Astrocyte (in vitro differentiated cells and primary cell): ENCODE measurements at regions not wholly inside any gene's neighbourhood (a gene's known extent, or its start where the extent isn't known, plus 50 kb on each side); places are given as distances from the start of the nearest gene placed in this dataset.

Experiments
- DNase-seq: peaks from one replicate; pipeline ENCODE4 v3.0.0-alpha.2; 2010; ENCODE audit warnings: low read depth
- FAIRE-seq: peaks from 2 replicates; lab custom pipeline; 2011; peaks lifted over from hg19 to GRCh38; lab: Jason Lieb, UNC
- H2AFZ ChIP-seq: 2 replicates; pipeline ENCODE4 v1.6.0; 2012; ENCODE audit warnings: low read depth, low read length, inconsistent platforms
- H3K27ac ChIP-seq: 2 replicates; pipeline ENCODE4 v1.5.1; 2011; ENCODE audit warnings: low read depth, low read length, inconsistent platforms
- H3K27me3 ChIP-seq: 2 replicates; pipeline ENCODE4 v1.6.0; 2011; ENCODE audit warnings: low read length, inconsistent platforms; ENCODE audit not compliant: insufficient read depth
- H3K36me3 ChIP-seq: 2 replicates; pipeline ENCODE4 v1.5.1; 2011; ENCODE audit warnings: low read length, inconsistent platforms; ENCODE audit not compliant: insufficient read depth
- H3K4me1 ChIP-seq: 2 replicates; pipeline ENCODE4 v1.5.1; 2011; ENCODE audit warnings: low read length, inconsistent platforms; ENCODE audit not compliant: insufficient read depth
- H3K4me2 ChIP-seq: 2 replicates; pipeline ENCODE4 v1.6.0; 2012; ENCODE audit warnings: low read length, inconsistent platforms
- H3K4me3 ChIP-seq: 2 replicates; pipeline ENCODE4 v1.5.1; 2011; ENCODE audit warnings: low read depth, mild to moderate bottlenecking, low read length, inconsistent platforms; ENCODE audit not compliant: insufficient read depth
- H3K79me2 ChIP-seq: 2 replicates; pipeline ENCODE4 v1.6.0; 2012; ENCODE audit warnings: mild to moderate bottlenecking, low read length, inconsistent platforms; ENCODE audit not compliant: insufficient read depth
- H3K9ac ChIP-seq: 2 replicates; pipeline ENCODE4 v1.6.0; 2012; ENCODE audit warnings: mild to moderate bottlenecking, low read length, inconsistent platforms
- H3K9me3 ChIP-seq: 2 replicates; pipeline ENCODE4 v1.5.1; 2012; ENCODE audit warnings: low read depth, mild to moderate bottlenecking, low read length, inconsistent platforms; ENCODE audit not compliant: insufficient read depth
- H4K20me1 ChIP-seq: 2 replicates; pipeline ENCODE4 v1.6.0; 2012; ENCODE audit warnings: low read length, inconsistent platforms; ENCODE audit not compliant: insufficient read depth
- H3K27ac Mint-ChIP-seq: one replicate; pipeline ENCODE4 v1.8.0; 2021; ENCODE audit warnings: mild to moderate bottlenecking, mixed read lengths; ENCODE audit not compliant: unreplicated experiment
- H3K27me3 Mint-ChIP-seq: one replicate; pipeline ENCODE4 v1.8.0; 2021; ENCODE audit warnings: low read depth, mixed read lengths; ENCODE audit not compliant: unreplicated experiment
- H3K36me3 Mint-ChIP-seq: one replicate; pipeline ENCODE4 v1.8.0; 2021; ENCODE audit warnings: low read depth, mixed read lengths; ENCODE audit not compliant: unreplicated experiment
- H3K4me1 Mint-ChIP-seq: one replicate; pipeline ENCODE4 v1.8.0; 2021; ENCODE audit warnings: low read depth, mixed read lengths; ENCODE audit not compliant: unreplicated experiment
- H3K4me3 Mint-ChIP-seq: one replicate; pipeline ENCODE4 v1.8.0; 2021; ENCODE audit warnings: mild to moderate bottlenecking, moderate library complexity, mixed read lengths; ENCODE audit not compliant: unreplicated experiment
- H3K9me3 Mint-ChIP-seq: one replicate; pipeline ENCODE4 v1.8.0; 2021; ENCODE audit warnings: mild to moderate bottlenecking, mixed read lengths; ENCODE audit not compliant: unreplicated experiment
- CTCF ChIP-seq: IDR thresholded peaks from 2 replicates; pipeline ENCODE4 v1.5.1; 2011; ENCODE audit warnings: low read depth, mild to moderate bottlenecking, inconsistent platforms, low read length, moderate library complexity; ENCODE audit not compliant: insufficient read depth
- EZH2 ChIP-seq: IDR thresholded peaks from 2 replicates; pipeline ENCODE4 v1.6.1; 2012; ENCODE audit warnings: mild to moderate bottlenecking, low read length, inconsistent platforms; ENCODE audit not compliant: insufficient read depth

GRCh38 chr16:54473226-54473993, 186.8 kb upstream of the IRX3 start:
- peaks cover 3% of the 10 kb centered on the region for H3K27me3 ChIP-seq
- no peaks in the 10 kb centered on the region for H4K20me1 ChIP-seq
- no peaks in the 10 kb centered on the region for H3K36me3 ChIP-seq
- no peak overlapping the region for H3K4me3 Mint-ChIP-seq
- no peaks in the 10 kb centered on the region for H3K79me2 ChIP-seq
- H3K27me3 Mint-ChIP-seq: peaks cover 36% of the 10 kb centered on the region
- no peak overlapping the region for H3K4me2 ChIP-seq
- peaks cover 4% of the 10 kb centered on the region for H3K4me1 Mint-ChIP-seq
- no peak overlapping the region for H3K9ac ChIP-seq
- H3K4me1 ChIP-seq: no peaks in the 10 kb centered on the region
- DNase-seq (no peak), FAIRE-seq (no peak)
- H3K36me3 Mint-ChIP-seq: no peaks in the 10 kb centered on the region
- H3K27ac ChIP-seq: no peak overlapping the region
- no peak overlapping the region for H2AFZ ChIP-seq
- TF ChIP-seq CTCF (no peak), EZH2 (no peak)
- H3K27ac Mint-ChIP-seq: no peak overlapping the region
- H3K4me3 ChIP-seq: no peak overlapping the region
- H3K9me3 ChIP-seq: no peaks in the 10 kb centered on the region
- peaks cover 3% of the 10 kb centered on the region for H3K9me3 Mint-ChIP-seq

GRCh38 chr16:54467398-54467797, 180.8 kb upstream of the IRX3 start:
- FAIRE-seq: no peak
- peaks cover 3% of the 10 kb centered on the region for H3K27me3 ChIP-seq
- no peak overlapping the region for H3K27ac ChIP-seq
- TF ChIP-seq EZH2 (no peak), CTCF (no peak)
- H3K9ac ChIP-seq: no peak overlapping the region
- H3K4me2 ChIP-seq: no peak overlapping the region
- no peaks in the 10 kb centered on the region for H3K79me2 ChIP-seq
- Mint-ChIP-seq H3K9me3 (peaks cover 11% of the 10 kb centered on the region), H3K27me3 (peaks cover 21% of the 10 kb centered on the region), H3K27ac (no peak overlapping the region), H3K4me3 (no peak overlapping the region), H3K36me3 (no peaks in the 10 kb centered on the region), H3K4me1 (peaks cover under 1% of the 10 kb centered on the region)
- no peak overlapping the region for H2AFZ ChIP-seq
- DNase-seq: no peak
- no peaks in the 10 kb centered on the region for H3K9me3 ChIP-seq
- no peaks in the 10 kb centered on the region for H4K20me1 ChIP-seq
- H3K36me3 ChIP-seq: no peaks in the 10 kb centered on the region
- H3K4me1 ChIP-seq: peaks cover 9% of the 10 kb centered on the region
- no peak overlapping the region for H3K4me3 ChIP-seq

GRCh38 chr16:54466233-54466632, 179.6 kb upstream of the IRX3 start:
- DNase-seq (no peak), FAIRE-seq (no peak)
- H3K4me3 ChIP-seq: no peak overlapping the region
- no peaks in the 10 kb centered on the region for H3K9me3 ChIP-seq
- peaks cover 11% of the 10 kb centered on the region for H3K27me3 Mint-ChIP-seq
- peaks cover 6% of the 10 kb centered on the region for H3K4me1 Mint-ChIP-seq
- no peak overlapping the region for H3K9ac ChIP-seq
- no peaks in the 10 kb centered on the region for H3K36me3 ChIP-seq
- H3K27ac Mint-ChIP-seq: no peak overlapping the region
- peaks cover 13% of the 10 kb centered on the region for H3K9me3 Mint-ChIP-seq
- no peaks in the 10 kb centered on the region for H4K20me1 ChIP-seq
- no peak overlapping the region for H2AFZ ChIP-seq
- peaks cover 3% of the 10 kb centered on the region for H3K27me3 ChIP-seq
- no peak overlapping the region for H3K4me2 ChIP-seq
- H3K79me2 ChIP-seq: no peaks in the 10 kb centered on the region
- no peak overlapping the region for H3K27ac ChIP-seq
- no peak overlapping the region for H3K4me3 Mint-ChIP-seq
- H3K36me3 Mint-ChIP-seq: no peaks in the 10 kb centered on the region
- H3K4me1 ChIP-seq: peaks cover 16% of the 10 kb centered on the region
- TF ChIP-seq CTCF: no peak
- no peak for TF ChIP-seq EZH2
